PC-9 (cell line): ENCODE measurements at regions not wholly inside any gene's neighbourhood (a gene's known extent, or its start where the extent isn't known, plus 50 kb on each side); places are given as distances from the start of the nearest gene placed in this dataset.

Experiments used
- BruUV-seq: library from RNA; stranded (reverse); fragments of 400-500 nt; replicated peaks from 2 replicates; lab custom pipeline; 2021; lab: Mats Ljungman, UMichigan
- CTCF ChIA-PET: fragments of 300-600 bp; sonication (Branson Sonifier 250); formaldehyde crosslinking; loops from one replicate; lab custom pipeline; 2022; ENCODE audit warnings: antibody characterized with exemption; lab: Charles Lee
- POLR2A ChIA-PET: fragments of 300-600 bp; sonication (Branson Sonifier 250); formaldehyde crosslinking; loops from one replicate; lab custom pipeline; 2022; ENCODE audit warnings: antibody characterized with exemption; ENCODE audit not compliant: unreplicated experiment; lab: Charles Lee
- DNase-seq, 2 experiments: peaks; one replicate each; pipeline versions ENCODE4 v3.0.0 to v3.0.0-alpha.2; 2015 to 2022; ENCODE audit warnings: mixed read lengths in 1 of 2
- H2AFZ ChIP-seq: fragments of 200-600 bp; sonication (generic); 2 replicates; pipeline ENCODE4 v1.8.1; 2017; ENCODE audit warnings: antibody characterized with exemption
- H3F3A ChIP-seq: fragments of 200-600 bp; sonication (generic); 2 replicates; pipeline ENCODE4 v1.8.1; 2017; ENCODE audit warnings: antibody characterized with exemption, mild to moderate bottlenecking, low read depth; ENCODE audit not compliant: insufficient read depth
- H3K27ac ChIP-seq: fragments of 200-600 bp; sonication (generic); 2 replicates; pipeline ENCODE4 v1.6.1; 2016; ENCODE audit warnings: mixed run types
- H3K27me3 ChIP-seq: fragments of 200-600 bp; sonication (generic); 2 replicates; pipeline ENCODE4 v1.6.1; 2016; ENCODE audit warnings: low read depth, mixed run types; ENCODE audit not compliant: insufficient read depth
- H3K36me3 ChIP-seq: fragments of 200-600 bp; sonication (generic); 2 replicates; pipeline ENCODE4 v1.6.1; 2016; ENCODE audit warnings: low read depth, mixed run types
- H3K4me1 ChIP-seq: fragments of 200-600 bp; sonication (generic); replicated peaks from 2 replicates; pipeline ENCODE4 v1.6.1; 2016; ENCODE audit warnings: mixed run types; ENCODE audit not compliant: insufficient read depth
- H3K4me2 ChIP-seq: fragments of 200-600 bp; sonication (generic); 2 replicates; pipeline ENCODE4 v1.6.1; 2017; ENCODE audit warnings: mixed run types
- H3K4me3 ChIP-seq: fragments of 200-600 bp; sonication (generic); 2 replicates; pipeline ENCODE4 v1.6.1; 2016; ENCODE audit warnings: mixed run types
- H3K79me2 ChIP-seq: fragments of 200-600 bp; sonication (generic); 2 replicates; pipeline ENCODE4 v1.6.1; 2017; ENCODE audit warnings: low read depth, mixed run types
- H3K9me2 ChIP-seq: fragments of 200-600 bp; sonication (generic); 2 replicates; pipeline ENCODE4 v1.8.1; 2017; ENCODE audit warnings: mild to moderate bottlenecking; ENCODE audit not compliant: insufficient read depth
- H3K9me3 ChIP-seq: fragments of 200-600 bp; sonication (generic); 2 replicates; pipeline ENCODE4 v1.8.1; 2016; ENCODE audit warnings: low read depth; ENCODE audit not compliant: insufficient read depth
- H4K20me1 ChIP-seq: fragments of 200-600 bp; sonication (generic); 2 replicates; pipeline ENCODE4 v1.8.1; 2017; ENCODE audit not compliant: insufficient read depth
- EZH2 ChIP-seq: fragments of 200-600 bp; sonication (generic); IDR thresholded peaks from 2 replicates; pipeline ENCODE4 v1.8.0; 2017; ENCODE audit warnings: antibody characterized with exemption, low read depth
- intact Hi-C: fragments of 100-400 bp; cut with micrococcal nuclease; formaldehyde crosslinking; loops from one replicate; pipeline ENCODE4 v1.10.0; 2022; ENCODE audit not compliant: unreplicated experiment
- TF ChIP-seq, protein P1 (sequence below): fragments of 200-600 bp; sonication (generic); conservative IDR thresholded peaks from 2 replicates; pipeline ENCODE4 v1.6.1; 2017; ENCODE audit warnings: mixed run types, antibody characterized with exemption, mild to moderate bottlenecking, moderate library complexity

DNA sequence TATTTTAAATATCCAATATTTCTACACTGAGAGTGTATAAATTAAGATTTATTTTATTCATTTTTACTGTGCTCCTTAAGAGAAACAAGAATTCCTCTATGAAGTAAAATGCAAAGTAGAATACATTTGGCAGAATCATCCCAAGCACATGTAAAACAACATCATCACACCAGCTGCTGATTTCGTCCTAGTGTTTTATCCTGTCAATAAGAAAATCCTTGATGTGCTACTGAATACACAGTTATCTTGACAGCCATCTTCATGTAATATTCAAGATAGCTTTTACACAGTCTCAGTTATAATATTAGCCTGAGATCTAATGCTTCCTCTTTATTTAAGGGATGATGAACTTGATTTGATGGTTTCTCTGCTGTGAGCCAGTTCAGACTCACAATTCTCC, 282.4 kb downstream of the MZT1 start:
- Histone ChIP-seq H3K4me1 (no peaks in the 10 kb centered on the region), H3K4me3 (no peak overlapping the region), H4K20me1 (no peaks in the 10 kb centered on the region), H3K36me3 (no peaks in the 10 kb centered on the region), H3F3A (no peaks in the 10 kb centered on the region), H3K27ac (no peak overlapping the region), H3K27me3 (no peaks in the 10 kb centered on the region), H3K9me2 (no peaks in the 10 kb centered on the region), H3K79me2 (no peaks in the 10 kb centered on the region), H3K9me3 (no peaks in the 10 kb centered on the region), H3K4me2 (no peak overlapping the region), H2AFZ (no peak overlapping the region)
- ChIA-PET CTCF (no interaction called here), POLR2A (no interaction called here)
- no TSS peak for BruUV-seq
- no peak for DNase-seq
- intact Hi-C loops = no loop called here
- TF ChIP-seq, protein P1, sequence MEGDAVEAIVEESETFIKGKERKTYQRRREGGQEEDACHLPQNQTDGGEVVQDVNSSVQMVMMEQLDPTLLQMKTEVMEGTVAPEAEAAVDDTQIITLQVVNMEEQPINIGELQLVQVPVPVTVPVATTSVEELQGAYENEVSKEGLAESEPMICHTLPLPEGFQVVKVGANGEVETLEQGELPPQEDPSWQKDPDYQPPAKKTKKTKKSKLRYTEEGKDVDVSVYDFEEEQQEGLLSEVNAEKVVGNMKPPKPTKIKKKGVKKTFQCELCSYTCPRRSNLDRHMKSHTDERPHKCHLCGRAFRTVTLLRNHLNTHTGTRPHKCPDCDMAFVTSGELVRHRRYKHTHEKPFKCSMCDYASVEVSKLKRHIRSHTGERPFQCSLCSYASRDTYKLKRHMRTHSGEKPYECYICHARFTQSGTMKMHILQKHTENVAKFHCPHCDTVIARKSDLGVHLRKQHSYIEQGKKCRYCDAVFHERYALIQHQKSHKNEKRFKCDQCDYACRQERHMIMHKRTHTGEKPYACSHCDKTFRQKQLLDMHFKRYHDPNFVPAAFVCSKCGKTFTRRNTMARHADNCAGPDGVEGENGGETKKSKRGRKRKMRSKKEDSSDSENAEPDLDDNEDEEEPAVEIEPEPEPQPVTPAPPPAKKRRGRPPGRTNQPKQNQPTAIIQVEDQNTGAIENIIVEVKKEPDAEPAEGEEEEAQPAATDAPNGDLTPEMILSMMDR = no peak
- no peak for TF ChIP-seq EZH2

DNA sequence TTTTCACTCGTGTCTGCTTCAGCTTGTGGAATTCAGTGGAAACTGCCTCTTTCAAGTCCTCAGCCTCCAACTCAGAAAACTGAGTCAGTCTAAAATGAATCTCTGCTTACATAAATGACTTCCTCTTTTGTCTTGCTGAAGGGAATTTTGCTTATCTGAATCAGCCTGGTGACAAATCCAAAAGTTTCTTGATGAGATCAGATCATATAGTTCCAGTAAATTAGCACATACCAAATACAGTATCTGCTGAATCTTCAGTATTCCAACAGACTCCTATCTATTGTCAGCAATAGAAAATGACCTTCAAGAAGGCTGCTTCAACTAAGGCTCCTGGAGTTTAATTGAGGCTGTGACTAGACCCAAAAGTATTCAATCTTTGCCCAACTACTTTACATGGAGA, 290.0 kb downstream of the MZT1 start:
- Histone ChIP-seq H3K9me3 (no peaks in the 10 kb centered on the region), H2AFZ (no peak overlapping the region), H3K36me3 (no peaks in the 10 kb centered on the region), H4K20me1 (no peaks in the 10 kb centered on the region), H3K4me1 (no peaks in the 10 kb centered on the region), H3K4me3 (no peak overlapping the region), H3K79me2 (no peaks in the 10 kb centered on the region), H3K27ac (no peak overlapping the region), H3K9me2 (no peaks in the 10 kb centered on the region), H3K4me2 (no peak overlapping the region), H3K27me3 (no peaks in the 10 kb centered on the region), H3F3A (no peaks in the 10 kb centered on the region)
- BruUV-seq = no TSS peak
- CTCF ChIA-PET = no interaction called here
- TF ChIP-seq, protein P1 = no peak
- no peak for TF ChIP-seq EZH2
- intact Hi-C loops = no loop called here
- DNase-seq = no peak
- POLR2A ChIA-PET = no interaction called here

DNA sequence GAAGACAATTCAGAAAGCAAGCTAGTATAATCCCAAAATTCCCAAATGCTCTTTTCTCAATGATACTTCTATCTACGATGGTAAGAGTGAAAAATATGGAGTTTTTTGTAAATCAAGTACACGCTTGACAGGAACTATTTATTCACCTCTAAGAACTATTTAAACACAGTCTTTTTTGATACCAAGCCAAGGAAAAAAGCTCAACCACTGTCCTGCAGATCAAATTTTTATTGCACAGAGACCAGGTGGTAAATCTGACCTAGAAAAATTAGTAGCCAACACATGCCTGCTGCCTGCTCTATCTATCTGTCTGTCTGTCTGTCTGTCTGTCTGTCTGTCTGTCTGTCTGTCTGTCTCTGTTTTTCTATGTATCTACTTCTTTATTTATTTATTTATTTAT, 292.2 kb downstream of the MZT1 start:
- Histone ChIP-seq H3K36me3 (no peaks in the 10 kb centered on the region), H2AFZ (no peak overlapping the region), H3F3A (no peaks in the 10 kb centered on the region), H3K9me3 (no peaks in the 10 kb centered on the region), H3K4me1 (no peaks in the 10 kb centered on the region), H3K27ac (no peak overlapping the region), H3K4me3 (no peak overlapping the region), H3K27me3 (no peaks in the 10 kb centered on the region), H3K9me2 (no peaks in the 10 kb centered on the region), H3K4me2 (no peak overlapping the region), H4K20me1 (no peaks in the 10 kb centered on the region), H3K79me2 (no peaks in the 10 kb centered on the region)
- no peak for TF ChIP-seq EZH2
- TF ChIP-seq, protein P1 = no peak
- no peak for DNase-seq
- intact Hi-C loops = no loop called here
- CTCF ChIA-PET = no interaction called here
- BruUV-seq = no TSS peak
- POLR2A ChIA-PET = no interaction called here
